HepG2 (cell line): ENCODE measurements at regions not wholly inside any gene's neighbourhood (a gene's known extent, or its start where the extent isn't known, plus 50 kb on each side); places are given as distances from the start of the nearest gene placed in this dataset.
A peak's percentile ranks its signal among the peaks of the same experiment; 100 is the strongest.

Source experiments
- ATAC-seq: fragments of 200-7000 bp; cut with Tn5 transposase; 3 replicates; pipeline ENCODE4 v1.9.1; 2020; ENCODE audit warnings: mild to moderate bottlenecking, moderate library complexity
- BruUV-seq: library from RNA; stranded (reverse); fragments of 400-500 nt; replicated peaks from 2 replicates; lab custom pipeline; 2021; lab: Mats Ljungman, UMichigan
- CTCF ChIA-PET: fragments of 300-600 bp; formaldehyde crosslinking; extraction: SDS; loops from one replicate; lab custom pipeline; 2021; ENCODE audit warnings: low total read pairs, inconsistent platforms, low intra/inter-chr PET ratio; lab: Yijun Ruan, JAX
- POLR2A ChIA-PET: fragments of 350-600 bp; sonication (Branson Sonifier 250); formaldehyde crosslinking; loops from one replicate; lab custom pipeline; 2020; ENCODE audit warnings: antibody characterized with exemption, inconsistent platforms; lab: Yijun Ruan, JAX
- DNase-seq: peaks from one replicate; pipeline ENCODE4 v3.0.0-alpha.2; 2015; ENCODE audit warnings: low spot score
- FAIRE-seq: peaks from 3 replicates; lab custom pipeline; 2011; peaks lifted over from hg19 to GRCh38; lab: Jason Lieb, UNC
- H2AFZ ChIP-seq: one replicate; pipeline ENCODE4 v1.6.1; 2011; ENCODE audit warnings: low read length, inconsistent platforms
- H3K27ac ChIP-seq: fragments of 300-600 bp; 3 replicates; pipeline ENCODE4 v1.8.0; 2011; ENCODE audit warnings: mixed run types, mild to moderate bottlenecking, mixed read lengths, low read length, inconsistent platforms; ENCODE audit not compliant: insufficient read depth; ENCODE audit errors: extremely low read length
- H3K27me3 ChIP-seq, 2 experiments: fragments of 200-600 bp in 1 of 2; 2 replicates in 1 of 2; 3 replicates in 1 of 2; pipeline versions ENCODE4 v1.6.0 to v1.8.0; 2011; ENCODE audit warnings: low read length in 2 of 2, mild to moderate bottlenecking in 2 of 2, moderate library complexity in 2 of 2, inconsistent platforms in 1 of 2; ENCODE audit not compliant: insufficient read depth in 2 of 2, control insufficient read depth in 1 of 2
- H3K36me3 ChIP-seq, 2 experiments: fragments of 200-600 bp in 1 of 2; replicated peaks in 1 of 2; 2 replicates in 1 of 2; 3 replicates in 1 of 2; pipeline versions ENCODE4 v1.5.1 to v1.8.0; 2011; ENCODE audit warnings: low read length in 2 of 2, inconsistent platforms in 1 of 2; ENCODE audit not compliant: insufficient read depth in 2 of 2, control insufficient read depth in 1 of 2
- H3K4me1 ChIP-seq: 2 replicates; pipeline ENCODE4 v1.5.1; 2012; ENCODE audit warnings: low read length, inconsistent platforms; ENCODE audit not compliant: insufficient read depth
- H3K4me2 ChIP-seq: 2 replicates; pipeline ENCODE4 v1.6.0; 2011; ENCODE audit warnings: low read depth, low read length, inconsistent platforms
- H3K4me3 ChIP-seq, 3 experiments: fragments of 200-600 bp in 1 of 3; sonication (generic), shearing (Covaris generic) in 1 of 3; replicated peaks in 1 of 3; 2 replicates each; pipeline ENCODE4 v1.5.1; 2011 to 2016; ENCODE audit warnings: low read length in 3 of 3, inconsistent platforms in 2 of 3, low read depth in 2 of 3, mild to moderate bottlenecking in 2 of 3, control low read depth in 1 of 3, mixed read lengths in 1 of 3; ENCODE audit not compliant: insufficient read depth in 1 of 3
- H3K79me2 ChIP-seq: one replicate; pipeline ENCODE4 v1.6.1; 2011; ENCODE audit warnings: low read length, inconsistent platforms; ENCODE audit not compliant: insufficient read depth
- H3K9ac ChIP-seq: 2 replicates; pipeline ENCODE4 v1.6.0; 2011; ENCODE audit warnings: mild to moderate bottlenecking, low read depth, low read length, inconsistent platforms; ENCODE audit not compliant: insufficient read depth
- H3K9me3 ChIP-seq: 2 replicates; pipeline ENCODE4 v1.5.1; 2012; ENCODE audit warnings: mild to moderate bottlenecking, low read length
- H4K20me1 ChIP-seq: 2 replicates; pipeline ENCODE4 v1.6.0; 2011; ENCODE audit warnings: inconsistent platforms, mild to moderate bottlenecking, low read length, moderate library complexity; ENCODE audit not compliant: insufficient read depth
- HOMEZ ChIP-seq: IDR thresholded peaks from 2 replicates; pipeline ENCODE4 v1.6.1; 2016; ENCODE audit warnings: low read depth
- IKZF4 ChIP-seq: sonication (generic); formaldehyde crosslinking; IDR thresholded peaks from 2 replicates; pipeline ENCODE4 v1.5.1; 2020; ENCODE audit warnings: borderline replicate concordance, mild to moderate bottlenecking, low read depth, missing genetic modification reagents; ENCODE audit errors: not compliant biosample characterization
- NR3C1 ChIP-seq: sonication (generic); formaldehyde crosslinking; IDR thresholded peaks from 2 replicates; pipeline ENCODE4 v1.4.0; 2020; ENCODE audit warnings: missing genetic modification reagents
- RBM22 ChIP-seq: fragments of 200-400 bp; formaldehyde crosslinking; optimal IDR thresholded peaks from 2 replicates; pipeline ENCODE3; 2017; ENCODE audit warnings: mild to moderate bottlenecking, low read length, moderate library complexity
- ZNF205 ChIP-seq: IDR thresholded peaks from 2 replicates; pipeline ENCODE4 v1.6.1; 2018; ENCODE audit warnings: missing biosample characterization, missing genetic modification reagents
- ZNF574 ChIP-seq: sonication (generic); formaldehyde crosslinking; IDR thresholded peaks from 2 replicates; pipeline ENCODE4 v1.4.0; 2020; ENCODE audit warnings: missing genetic modification reagents
- ZNF598 ChIP-seq: sonication (generic); formaldehyde crosslinking; IDR thresholded peaks from 2 replicates; pipeline ENCODE4 v1.5.1; 2020; ENCODE audit warnings: mild to moderate bottlenecking, missing genetic modification reagents, borderline replicate concordance
- ZNF761 ChIP-seq: sonication (generic); formaldehyde crosslinking; conservative IDR thresholded peaks from 2 replicates; pipeline ENCODE4 v1.4.0; 2020; ENCODE audit warnings: mild to moderate bottlenecking, missing genetic modification reagents
- WGBS: methylation state at CpG from one replicate; pipeline ENCODE4 v1.1.6; 2017; ENCODE audit warnings: low lambda C conversion rate; 5-methylcytosine and 5-hydroxymethylcytosine counted together
- in situ Hi-C: cut with HindIII; loops from 2 replicates; pipeline ENCODE4 v1.10.0; 2017; ENCODE audit warnings: low pct_unique_long_range_greater_than_20kb; ENCODE audit not compliant: extremely low pct_ligation_motif_present
- intact Hi-C: fragments of 100-400 bp; cut with micrococcal nuclease; formaldehyde crosslinking; loops from one replicate; pipeline ENCODE4 v1.10.0; 2022; ENCODE audit not compliant: unreplicated experiment
- TF ChIP-seq, protein P1 (sequence below): sonication (generic); formaldehyde crosslinking; IDR thresholded peaks from 2 replicates; pipeline ENCODE4 v1.4.0; 2020; ENCODE audit warnings: missing genetic modification reagents
- TF ChIP-seq, protein P2 (sequence below): sonication (generic); formaldehyde crosslinking; IDR thresholded peaks from 2 replicates; pipeline ENCODE4 v1.5.0; 2020; ENCODE audit warnings: missing genetic modification reagents

- BruUV-seq, result no TSS peak
- FAIRE-seq (no peak), ATAC-seq (no peak), DNase-seq (no peak)
- in situ Hi-C loops, result no loop called here
- Histone ChIP-seq H3K4me3 (no peak overlapping the region), H3K79me2 (no peaks in the 10 kb centered on the region), H4K20me1 (no peaks in the 10 kb centered on the region), H3K27me3 (no peaks in the 10 kb centered on the region), H3K4me1 (no peaks in the 10 kb centered on the region), H2AFZ (no peak overlapping the region), H3K9ac (no peak overlapping the region), H3K36me3 (no peaks in the 10 kb centered on the region), H3K27ac (no peak overlapping the region), H3K4me2 (no peak overlapping the region), H3K9me3 (no peaks in the 10 kb centered on the region)
- intact Hi-C loops, result no loop called here
- 76% methylated on average over 2 of the region's 5 CpGs for WGBS
- ChIA-PET CTCF (no interaction called here), POLR2A (no interaction called here)
- no peak for TF ChIP-seq HOMEZ (CRISPR knock-in tag)
Measured at GRCh38 chr1:178587096-178587495, 74.2 kb downstream of the TEX35 start.

DNA sequence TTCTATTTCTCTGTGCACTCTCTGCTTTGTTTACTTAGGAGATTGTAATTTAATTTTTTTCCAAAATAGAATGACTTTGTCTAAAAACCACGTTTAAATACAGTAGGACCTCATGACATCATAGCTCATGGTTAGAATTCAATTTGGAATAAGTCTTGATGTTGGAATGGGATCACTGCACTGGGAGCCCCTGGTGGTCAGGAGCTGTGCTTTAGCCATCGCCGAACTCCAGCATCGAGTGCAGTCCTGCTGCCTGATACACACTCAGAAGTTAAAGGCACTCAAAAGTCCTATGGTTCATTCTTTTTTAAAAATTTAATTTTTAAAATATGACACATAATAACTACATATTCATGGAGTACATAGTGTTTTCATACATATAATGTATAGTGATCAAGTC lies 75.1 kb downstream of the TEX35 start:
- Histone ChIP-seq H3K9ac (no peak overlapping the region), H3K36me3 (no peaks in the 10 kb centered on the region), H3K27ac (no peak overlapping the region), H3K79me2 (no peaks in the 10 kb centered on the region), H3K4me3 (no peak overlapping the region), H4K20me1 (no peaks in the 10 kb centered on the region), H3K4me2 (no peak overlapping the region), H3K4me1 (no peaks in the 10 kb centered on the region), H3K9me3 (no peaks in the 10 kb centered on the region), H3K27me3 (no peaks in the 10 kb centered on the region), H2AFZ (no peak overlapping the region)
- no peak for FAIRE-seq
- POLR2A ChIA-PET, result no interaction called here
- in situ Hi-C loops (no loop called here), intact Hi-C loops (no loop called here)
- BruUV-seq, result no TSS peak
- CTCF ChIA-PET, result no interaction called here
- DNase-seq, result no peak
- peak; percentile 55; the same call in 1 of the 3 replicates for ATAC-seq
- 46% methylated on average over 4 of the region's 4 CpGs for WGBS
- TF ChIP-seq ZNF574 (CRISPR knock-in tag) (no peak), IKZF4 (CRISPR knock-in tag) (no peak), ZNF761 (CRISPR knock-in tag) (no peak), ZNF205 (CRISPR knock-in tag) (no peak), RBM22 (no peak), ZNF598 (CRISPR knock-in tag) (no peak), NR3C1 (CRISPR knock-in tag) (no peak)
- TF ChIP-seq, protein P1, sequence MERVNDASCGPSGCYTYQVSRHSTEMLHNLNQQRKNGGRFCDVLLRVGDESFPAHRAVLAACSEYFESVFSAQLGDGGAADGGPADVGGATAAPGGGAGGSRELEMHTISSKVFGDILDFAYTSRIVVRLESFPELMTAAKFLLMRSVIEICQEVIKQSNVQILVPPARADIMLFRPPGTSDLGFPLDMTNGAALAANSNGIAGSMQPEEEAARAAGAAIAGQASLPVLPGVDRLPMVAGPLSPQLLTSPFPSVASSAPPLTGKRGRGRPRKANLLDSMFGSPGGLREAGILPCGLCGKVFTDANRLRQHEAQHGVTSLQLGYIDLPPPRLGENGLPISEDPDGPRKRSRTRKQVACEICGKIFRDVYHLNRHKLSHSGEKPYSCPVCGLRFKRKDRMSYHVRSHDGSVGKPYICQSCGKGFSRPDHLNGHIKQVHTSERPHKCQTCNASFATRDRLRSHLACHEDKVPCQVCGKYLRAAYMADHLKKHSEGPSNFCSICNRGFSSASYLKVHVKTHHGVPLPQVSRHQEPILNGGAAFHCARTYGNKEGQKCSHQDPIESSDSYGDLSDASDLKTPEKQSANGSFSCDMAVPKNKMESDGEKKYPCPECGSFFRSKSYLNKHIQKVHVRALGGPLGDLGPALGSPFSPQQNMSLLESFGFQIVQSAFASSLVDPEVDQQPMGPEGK (CRISPR knock-in tag), result no peak
- TF ChIP-seq, protein P2, sequence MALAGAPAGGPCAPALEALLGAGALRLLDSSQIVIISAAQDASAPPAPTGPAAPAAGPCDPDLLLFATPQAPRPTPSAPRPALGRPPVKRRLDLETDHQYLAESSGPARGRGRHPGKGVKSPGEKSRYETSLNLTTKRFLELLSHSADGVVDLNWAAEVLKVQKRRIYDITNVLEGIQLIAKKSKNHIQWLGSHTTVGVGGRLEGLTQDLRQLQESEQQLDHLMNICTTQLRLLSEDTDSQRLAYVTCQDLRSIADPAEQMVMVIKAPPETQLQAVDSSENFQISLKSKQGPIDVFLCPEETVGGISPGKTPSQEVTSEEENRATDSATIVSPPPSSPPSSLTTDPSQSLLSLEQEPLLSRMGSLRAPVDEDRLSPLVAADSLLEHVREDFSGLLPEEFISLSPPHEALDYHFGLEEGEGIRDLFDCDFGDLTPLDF (CRISPR knock-in tag), result no peak
